AG04449 (cell line): ENCODE measurements at regions not wholly inside any gene's neighbourhood (a gene's known extent, or its start where the extent isn't known, plus 50 kb on each side); places are given as distances from the start of the nearest gene placed in this dataset.
A peak's percentile ranks its signal among the peaks of the same experiment; 100 is the strongest.

Experiments
- CTCF ChIA-PET: fragments of 350-600 bp; formaldehyde crosslinking; extraction: SDS; loops from one replicate; lab custom pipeline; 2021; ENCODE audit warnings: antibody characterized with exemption; lab: Yijun Ruan, JAX
- POLR2A ChIA-PET: fragments of 400-600, 350-600 bp; formaldehyde crosslinking; extraction: SDS; loops from one replicate; lab custom pipeline; 2020; ENCODE audit warnings: antibody characterized with exemption, inconsistent platforms; lab: Yijun Ruan, JAX
- DNase-seq: peaks from one replicate; pipeline ENCODE4 v3.0.0-alpha.2; 2010; ENCODE audit warnings: low read depth, low spot score
- H3K4me3 ChIP-seq: 2 replicates; pipeline ENCODE4 v1.5.1; 2011; ENCODE audit warnings: low read depth, mild to moderate bottlenecking, control low read depth, low read length
- CTCF ChIP-seq: IDR thresholded peaks from one replicate; pipeline ENCODE4 v1.5.1; 2011; ENCODE audit warnings: mild to moderate bottlenecking, moderate library complexity, low read length, control low read depth, inconsistent platforms; ENCODE audit not compliant: insufficient read depth; ENCODE audit errors: missing control alignments

- POLR2A ChIA-PET = no interaction called here
- no peak for DNase-seq
- no peak overlapping the region for H3K4me3 ChIP-seq
- CTCF ChIA-PET = interaction anchor here (0.9 to 1.3 kb wide), 3 partner anchors 61 to 833 kb away, joined by 3 read pairs; no protein-coding TSS in a partner anchor
- TF ChIP-seq CTCF = no peak
These were observed 85.8 kb upstream of the MVB12B start for GRCh38 chr9:126240835-126241234.

DNA sequence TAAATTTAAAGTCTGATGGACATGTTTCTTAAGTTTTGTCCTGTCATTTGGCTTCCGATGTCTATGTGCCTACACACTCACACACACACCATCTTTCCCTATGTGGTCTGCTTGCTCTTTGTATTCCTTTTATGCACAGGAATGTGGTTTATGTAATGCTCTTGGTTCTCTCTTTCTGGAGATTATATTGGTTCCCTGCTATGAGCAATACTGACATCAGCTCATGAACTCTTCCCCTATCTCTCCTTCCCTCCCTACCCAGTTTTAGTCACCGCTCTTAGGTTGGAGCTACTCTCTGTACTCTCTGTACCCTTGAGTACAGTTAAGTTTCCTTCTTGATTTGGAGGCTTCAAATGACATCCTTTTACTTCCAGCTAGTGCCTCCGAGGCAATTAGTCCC, 77.9 kb upstream of the MVB12B start:
- POLR2A ChIA-PET = no interaction called here
- CTCF ChIA-PET = no interaction called here
- DNase-seq = peak; percentile 51
- no peak overlapping the region for H3K4me3 ChIP-seq
- no peak for TF ChIP-seq CTCF

- no peak for DNase-seq
- H3K4me3 ChIP-seq = no peak overlapping the region
- ChIA-PET POLR2A (no interaction called here), CTCF (no interaction called here)
- TF ChIP-seq CTCF = no peak
These were observed 64.9 kb upstream of the MVB12B start for GRCh38 chr9:126261584-126262356.

- no peak overlapping the region for H3K4me3 ChIP-seq
- POLR2A ChIA-PET = no interaction called here
- TF ChIP-seq CTCF = no peak
- CTCF ChIA-PET = no interaction called here
- no peak for DNase-seq
These were observed 63.9 kb upstream of the MVB12B start for GRCh38 chr9:126262738-126263137.

GRCh38 chr9:126270556-126270955, 56.1 kb upstream of the MVB12B start:
- no peak overlapping the region for H3K4me3 ChIP-seq
- CTCF ChIA-PET = no interaction called here
- no peak for DNase-seq
- no peak for TF ChIP-seq CTCF
- POLR2A ChIA-PET = no interaction called here

- ChIA-PET CTCF (interaction anchor here (1.5 kb wide), 1 partner anchor 868 kb away, joined by 4 read pairs; no protein-coding TSS in a partner anchor), POLR2A (no interaction called here)
- no peak overlapping the region for H3K4me3 ChIP-seq
- no peak for DNase-seq
- TF ChIP-seq CTCF = no peak
These were observed 51.1 kb upstream of the MVB12B start for GRCh38 chr9:126275386-126276001.
